ENCODE measurements at regions not wholly inside any gene's neighbourhood (a gene's known extent, or its start where the extent isn't known, plus 50 kb on each side); places are given as distances from the start of the nearest gene placed in this dataset.

- DNase-seq (ENCODE audit: low spot score) (no peak), ATAC-seq (ENCODE audit: low FRiP score) (no peak)
- TF ChIP-seq CTCF (IDR thresholded peaks at IDR 0.05), result no peak
Measured at GRCh38 chr15:61558172-61559136, 329.4 kb upstream of the RORA start.

- TF ChIP-seq CTCF (IDR thresholded peaks at IDR 0.05), result no peak
- DNase-seq (ENCODE audit: low spot score) (no peak), ATAC-seq (ENCODE audit: low FRiP score) (no peak)
Measured at GRCh38 chr15:61556037-61556648, 327.0 kb upstream of the RORA start.

- no peak for ATAC-seq (ENCODE audit: low FRiP score)
- DNase-seq (ENCODE audit: low spot score), result no peak
- no peak for TF ChIP-seq CTCF (IDR thresholded peaks at IDR 0.05)
Measured at GRCh38 chr15:61549727-61550126, 320.6 kb upstream of the RORA start.

GRCh38 chr15:61545763-61546162, 316.7 kb upstream of the RORA start:
- ATAC-seq (ENCODE audit: low FRiP score), result no peak
- TF ChIP-seq CTCF (IDR thresholded peaks at IDR 0.05), result no peak
- DNase-seq (ENCODE audit: low spot score), result no peak

GRCh38 chr15:61541516-61541915, 312.4 kb upstream of the RORA start:
- no peak for TF ChIP-seq CTCF (IDR thresholded peaks at IDR 0.05)

GRCh38 chr15:61537337-61537736, 308.2 kb upstream of the RORA start:
- TF ChIP-seq CTCF (IDR thresholded peaks at IDR 0.05), result no peak
- no peak for ATAC-seq (ENCODE audit: low FRiP score)
- no peak for DNase-seq (ENCODE audit: low spot score)

More at GRCh38 chr15:61541516-61541915, 312.4 kb upstream of the RORA start:
- no peak for DNase-seq (ENCODE audit: low spot score)
- no peak for ATAC-seq (ENCODE audit: low FRiP score)
